Stimulated activated CD4-positive, alpha-beta T cell treated with anti-CD3 and anti-CD28 coated beads, Interleukin-15, amount 100 ng/mL, for 24 hours (primary cell): ENCODE measurements at regions not wholly inside any gene's neighbourhood (a gene's known extent, or its start where the extent isn't known, plus 50 kb on each side); places are given as distances from the start of the nearest gene placed in this dataset.

Experiments used
- DNase-seq: peaks from one replicate; pipeline ENCODE4 v3.0.0-alpha.2; 2020

DNA sequence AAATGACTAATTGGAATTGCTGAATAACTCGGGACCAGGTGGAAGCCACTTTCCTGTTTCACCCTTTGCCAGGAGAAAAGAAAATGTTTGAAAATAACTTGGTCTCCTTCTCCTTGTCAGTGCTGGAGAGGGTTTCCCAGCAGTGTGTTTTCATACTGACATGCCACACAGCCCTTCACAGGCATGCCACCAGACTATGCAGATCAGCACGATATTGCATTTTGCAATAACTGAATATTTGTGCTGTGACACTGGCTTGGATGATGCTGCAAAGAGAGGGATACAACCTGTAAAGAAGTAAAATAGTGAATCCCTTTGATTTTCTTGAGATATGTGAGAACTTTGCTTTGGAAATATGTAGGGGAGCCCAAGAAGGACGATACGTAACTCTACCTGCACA, 200.0 kb upstream of the NAV2 start:
- DNase-seq: no peak

DNA sequence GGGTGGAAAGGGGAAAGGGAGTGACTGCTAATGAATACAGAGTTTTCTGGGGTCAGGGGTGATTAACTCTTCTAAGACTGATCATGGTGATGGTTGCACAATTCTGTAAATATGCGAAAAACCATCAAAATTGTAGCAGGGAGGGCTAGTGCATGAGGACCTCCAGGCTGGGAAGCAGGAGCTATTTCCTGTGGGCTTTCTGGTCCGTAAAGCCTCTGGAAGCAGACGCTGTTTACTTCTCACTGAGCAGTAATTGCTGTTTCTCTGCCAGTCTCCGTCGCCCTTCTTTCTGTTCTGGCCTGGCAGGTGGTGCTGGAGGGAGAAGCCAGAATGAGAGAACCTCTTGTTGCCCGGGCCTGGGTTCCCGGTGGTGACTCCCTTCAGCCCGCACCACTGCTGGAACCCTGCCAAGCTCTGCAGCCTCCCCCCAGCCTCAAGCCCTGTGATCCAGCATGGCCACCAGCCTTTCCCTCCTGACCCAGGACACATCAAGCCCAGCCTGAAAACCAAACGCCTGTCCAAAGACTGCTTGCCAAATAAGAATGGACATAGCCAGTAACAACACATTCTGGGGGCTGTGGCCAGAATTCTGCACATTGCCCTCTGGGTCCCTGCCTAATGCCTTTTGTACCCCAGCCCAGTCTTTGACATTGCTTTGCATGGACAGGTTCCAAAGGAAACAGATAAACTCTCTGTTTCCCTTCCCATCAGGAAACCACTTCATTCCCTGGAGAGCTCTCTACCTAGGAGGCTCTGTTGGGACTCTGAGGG, 201.0 kb upstream of the NAV2 start:
- no peak for DNase-seq

DNA sequence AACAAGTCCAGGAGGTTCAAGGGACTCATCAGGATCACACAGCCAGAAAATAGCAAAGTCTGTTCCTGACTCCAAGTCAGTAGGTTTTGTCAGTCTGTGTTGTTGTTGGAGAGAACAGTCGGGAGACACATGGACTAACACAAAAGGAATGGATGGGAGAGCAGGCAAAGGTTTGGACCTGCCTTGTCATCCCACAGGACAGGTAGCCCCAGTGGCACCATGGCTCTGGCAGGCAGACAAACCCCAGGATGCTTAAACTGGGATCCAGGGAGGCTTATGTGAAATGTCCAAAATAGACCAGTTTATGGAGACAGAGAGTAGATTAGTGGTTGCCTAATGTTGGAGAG, 201.6 kb upstream of the NAV2 start:
- DNase-seq: no peak

- no peak for DNase-seq
Measured at GRCh38 chr11:19510468-19510867, 202.2 kb upstream of the NAV2 start.

DNA sequence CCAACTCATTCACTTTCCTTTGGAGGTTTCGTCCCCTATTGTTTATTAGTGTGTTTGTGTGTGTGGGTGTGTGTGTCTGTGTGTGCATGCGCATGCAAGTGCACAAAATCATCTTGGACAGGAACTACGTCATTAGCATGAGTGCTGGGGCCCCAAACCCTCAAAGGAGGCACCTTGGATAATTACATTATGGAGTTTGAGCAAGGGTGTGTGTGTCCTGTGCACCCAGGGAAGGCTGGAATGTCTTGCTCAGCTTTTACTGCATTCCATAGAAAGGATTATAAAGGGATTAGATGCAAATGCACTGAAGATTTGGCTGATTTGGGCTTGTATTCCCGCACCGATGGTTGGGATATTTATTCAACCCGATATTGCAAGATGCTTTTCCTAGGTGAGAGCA, 203.4 kb upstream of the NAV2 start:
- no peak for DNase-seq

DNA sequence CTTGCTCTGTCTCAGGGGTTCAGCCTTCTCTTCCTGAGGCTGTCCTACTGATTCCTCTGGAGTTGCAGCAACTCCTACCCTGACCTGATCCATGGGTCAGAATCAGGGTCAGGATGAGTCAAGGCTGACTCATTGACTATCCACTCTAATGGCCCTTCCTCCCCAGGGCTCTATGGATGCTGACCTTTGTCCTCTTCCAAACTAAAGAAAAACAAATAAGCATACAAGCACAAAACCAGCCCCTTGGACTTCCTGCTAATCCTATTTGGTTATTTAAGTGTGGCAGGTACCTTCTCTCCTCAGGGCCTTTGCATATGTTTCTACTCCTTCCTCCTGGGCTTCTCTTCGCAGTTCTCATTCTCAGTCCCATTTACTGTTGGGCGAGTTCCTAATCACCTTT, 204.5 kb upstream of the NAV2 start:
- DNase-seq: no peak

DNA sequence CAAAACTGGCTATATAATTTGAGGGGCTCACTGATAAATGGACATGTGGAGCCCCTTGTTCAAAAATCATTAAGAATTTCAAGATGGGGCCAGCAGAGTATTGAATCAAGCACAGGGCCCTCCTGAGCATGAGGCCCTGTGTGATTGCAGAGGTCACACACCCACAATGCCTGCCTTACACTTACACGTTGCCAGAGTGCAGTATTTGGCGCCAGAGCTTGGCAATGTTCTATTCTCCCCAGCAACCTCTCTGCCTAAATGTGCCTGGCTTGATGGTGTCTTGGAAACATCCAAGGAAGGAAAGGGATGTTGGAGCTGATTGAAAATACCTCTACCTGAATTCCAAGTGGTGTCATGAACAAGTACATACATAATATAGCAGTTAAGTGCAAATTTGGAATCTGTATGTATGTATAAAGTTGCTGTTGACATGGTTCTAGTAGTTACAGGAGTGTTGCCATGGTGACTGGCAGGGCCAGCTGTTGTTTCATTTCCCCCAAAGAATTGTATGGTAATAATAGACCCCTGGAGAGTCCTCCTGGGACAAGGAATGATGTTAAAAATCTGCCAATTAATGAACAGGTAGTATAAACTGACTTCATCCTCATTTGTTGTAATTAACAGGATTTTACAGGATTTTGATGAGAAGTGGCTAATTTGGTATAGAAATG, 205.7 kb upstream of the NAV2 start:
- DNase-seq: no peak

DNA sequence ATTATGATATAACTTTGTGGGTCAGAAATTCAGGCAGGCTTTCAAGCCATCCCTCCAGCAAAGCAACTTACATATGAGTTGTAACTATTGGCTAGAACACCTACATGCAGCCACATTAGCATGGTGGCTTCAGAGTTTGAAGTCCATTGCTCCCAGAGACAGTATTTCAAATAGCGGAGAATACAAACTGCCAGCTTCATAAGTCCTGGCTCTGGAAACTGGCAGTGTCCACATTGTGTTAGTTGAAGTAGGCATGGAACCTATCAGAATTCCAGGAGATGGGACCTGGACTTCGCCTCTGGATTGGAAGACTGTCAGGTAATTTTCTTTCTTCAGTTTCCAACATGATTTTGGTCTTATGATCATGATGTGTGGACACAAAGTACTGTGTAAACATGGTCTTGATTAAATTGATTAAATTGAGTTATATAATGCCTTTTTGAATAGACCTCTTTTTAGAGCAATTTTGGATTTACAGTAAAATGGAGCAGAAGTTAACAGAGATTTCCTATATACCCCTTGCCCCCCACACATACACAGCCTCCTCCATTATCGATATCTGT, 209.9 kb upstream of the NAV2 start:
- DNase-seq: no peak

DNA sequence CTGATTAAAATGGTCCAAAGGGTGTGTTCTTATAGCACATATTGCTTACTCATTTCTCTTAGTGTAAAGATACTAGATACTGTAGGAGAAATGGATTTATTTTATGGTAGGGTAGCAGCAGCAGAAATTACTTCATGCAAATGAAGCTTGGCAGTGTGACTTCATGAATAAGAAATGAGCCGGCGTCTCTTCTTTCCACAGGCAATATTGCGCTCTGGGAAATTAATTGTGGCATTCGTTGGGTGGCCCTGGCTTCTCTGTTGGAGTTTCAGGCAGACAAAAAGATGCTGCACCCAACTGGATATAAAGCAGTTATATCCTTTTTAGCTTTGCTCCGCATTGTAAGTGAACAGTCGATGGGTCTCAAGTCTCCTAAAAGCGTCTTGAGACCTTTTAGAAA, 211.0 kb upstream of the NAV2 start:
- no peak for DNase-seq

DNA sequence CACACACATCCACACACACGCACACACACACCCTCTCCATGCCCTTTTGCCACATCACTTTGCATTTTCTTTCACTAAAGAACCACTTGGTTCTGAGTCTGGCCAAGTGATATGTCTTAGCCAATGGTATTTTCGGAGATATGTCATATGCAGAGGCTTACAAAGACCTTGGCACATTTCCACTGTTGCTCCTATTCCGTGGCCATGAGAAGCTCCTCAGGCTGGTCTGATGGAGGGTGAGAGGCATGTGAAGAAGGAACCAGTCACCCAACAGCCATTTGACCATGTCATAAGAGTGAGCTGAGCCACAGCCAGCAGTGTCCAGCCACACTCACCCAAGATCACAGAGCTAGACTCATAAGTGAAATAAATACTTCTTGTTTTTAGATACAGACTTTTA, 212.6 kb upstream of the NAV2 start:
- DNase-seq: no peak

DNA sequence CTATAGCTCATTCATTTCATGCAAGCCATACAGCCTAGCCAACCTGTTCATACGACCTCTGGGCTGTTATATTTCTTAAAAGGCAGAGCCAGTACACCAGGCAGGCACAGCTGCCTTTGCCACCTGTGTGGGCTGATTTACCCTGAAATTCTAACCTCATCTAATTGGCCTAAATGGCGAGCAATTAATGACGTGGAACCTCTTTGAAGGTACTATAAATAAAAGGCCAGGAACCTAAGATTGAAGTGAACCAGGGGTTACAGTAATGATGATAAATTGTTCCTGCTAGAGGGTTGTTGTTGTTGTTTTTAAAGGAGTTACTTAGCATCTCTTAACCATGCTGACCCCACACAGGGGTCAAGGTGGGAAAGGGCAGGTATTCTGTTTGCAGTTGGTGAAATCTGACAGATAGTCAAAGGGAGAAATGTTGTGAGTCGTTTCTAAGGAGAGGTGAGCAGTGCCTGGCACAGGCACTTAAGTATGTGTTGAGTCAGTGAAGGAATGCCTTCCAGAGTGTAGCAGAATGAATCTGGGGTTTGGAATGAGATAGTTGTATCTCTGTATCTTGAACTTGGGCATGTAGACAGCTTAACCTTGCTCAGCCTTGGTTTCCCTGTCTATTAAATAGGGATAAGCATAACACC, 213.5 kb upstream of the NAV2 start:
- DNase-seq: no peak

- no peak for DNase-seq
Measured at GRCh38 chr11:19493446-19494213, 219.0 kb upstream of the NAV2 start.

DNA sequence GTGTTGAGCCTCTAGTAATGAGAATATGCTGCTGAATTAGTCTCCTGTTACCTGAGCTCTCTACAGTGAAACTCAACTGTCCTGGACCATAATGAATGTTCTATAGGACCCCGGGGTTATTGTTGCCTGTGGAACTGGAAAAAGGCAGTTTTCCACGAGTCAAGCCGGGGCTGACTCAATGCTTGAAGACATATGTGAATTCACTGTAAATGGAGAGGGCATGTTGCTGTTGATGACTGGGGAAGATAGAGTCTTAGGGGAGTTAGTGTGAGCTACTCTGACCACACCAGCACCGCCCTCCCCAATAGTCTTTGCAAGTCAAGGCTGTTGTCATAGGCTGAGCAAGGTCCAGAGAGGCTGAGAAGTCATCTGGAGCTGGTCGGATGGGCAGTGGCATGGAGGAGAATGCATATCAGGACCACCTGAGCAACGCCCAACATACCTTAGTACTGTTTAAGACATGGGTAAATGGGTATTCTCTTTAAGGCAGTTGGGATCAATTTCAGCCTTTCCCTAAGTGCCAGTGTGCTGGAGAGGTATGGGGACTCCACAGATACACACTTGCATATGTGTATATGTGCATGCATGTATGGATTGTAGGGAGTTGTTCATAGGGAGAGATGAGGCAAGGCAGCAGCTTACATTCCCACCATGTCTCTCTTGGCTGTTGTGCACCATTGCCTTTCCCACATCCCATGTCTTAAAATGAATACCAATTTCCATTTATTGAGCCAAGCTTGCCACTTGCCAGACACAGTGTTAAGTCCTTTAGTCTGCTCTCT, 230.1 kb upstream of the NAV2 start:
- no peak for DNase-seq

GRCh38 chr11:19480540-19480939, 232.1 kb upstream of the NAV2 start:
- no peak for DNase-seq

GRCh38 chr11:19478891-19479290, 233.7 kb upstream of the NAV2 start:
- no peak for DNase-seq

DNA sequence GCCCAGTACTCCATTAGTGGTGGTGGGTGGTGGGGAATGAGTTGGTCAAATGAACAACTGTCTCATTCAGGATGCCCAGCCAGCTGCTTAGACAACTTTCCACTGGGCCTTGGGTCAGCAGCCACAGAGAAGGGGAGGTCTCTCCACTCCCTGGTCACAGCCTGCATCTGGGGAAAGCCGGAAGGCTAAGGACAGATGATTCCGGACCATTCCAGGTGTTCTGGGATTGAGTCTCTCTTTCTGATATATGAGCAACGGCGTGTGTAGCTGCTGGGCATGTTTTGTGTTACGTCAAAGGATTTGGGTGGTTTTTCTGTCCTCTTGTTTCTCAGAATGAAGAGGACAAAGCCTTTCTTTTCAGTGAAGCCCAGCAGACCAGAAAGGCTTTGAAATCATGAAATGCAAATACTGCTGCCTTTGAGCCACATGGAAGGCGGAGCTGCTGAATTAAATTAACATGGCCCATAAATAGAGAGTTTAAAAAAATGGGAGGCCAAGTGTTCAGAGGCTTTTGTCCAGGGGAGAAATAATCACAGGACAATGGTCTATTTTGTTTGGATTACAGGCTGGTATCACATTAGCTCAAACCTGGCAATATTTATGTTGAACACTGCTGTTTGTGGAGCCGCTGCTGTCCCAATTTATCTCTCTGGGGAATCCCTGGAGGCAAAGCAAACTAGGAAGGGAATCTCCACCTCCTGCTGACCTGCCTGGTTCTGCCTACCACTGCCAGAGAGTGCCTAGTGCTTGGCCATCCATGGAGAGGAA, 234.4 kb upstream of the E2F8 start:
- DNase-seq: no peak

DNA sequence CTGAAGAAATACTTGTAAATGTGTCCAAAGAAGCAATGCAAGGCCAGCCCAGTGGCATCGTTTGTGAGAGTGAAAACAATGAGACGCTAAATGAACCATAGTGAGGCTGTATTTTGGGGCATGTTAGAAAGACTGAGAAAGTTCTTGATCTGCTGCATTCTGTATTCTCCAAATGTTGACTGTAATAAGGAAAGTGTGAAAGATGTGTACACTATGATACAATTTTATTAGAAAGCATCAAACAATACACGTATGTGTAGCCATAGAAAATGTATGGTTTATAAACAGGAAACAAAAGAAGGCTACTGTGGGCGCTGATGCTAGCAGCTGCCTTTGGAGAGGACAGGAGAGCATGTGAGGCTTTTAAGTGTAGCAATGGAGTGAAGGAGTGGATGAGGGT, 233.5 kb upstream of the E2F8 start:
- no peak for DNase-seq

- DNase-seq: no peak
Measured at GRCh38 chr11:19472679-19473078, 231.9 kb upstream of the E2F8 start.

- DNase-seq: no peak
Measured at GRCh38 chr11:19467904-19468303, 227.2 kb upstream of the E2F8 start.

GRCh38 chr11:19466314-19466713, 225.6 kb upstream of the E2F8 start:
- no peak for DNase-seq

GRCh38 chr11:19463976-19464375, 223.2 kb upstream of the E2F8 start:
- no peak for DNase-seq
